DMS153 treated with DMSO at 0.1 percent for 48 hours (cell line): ENCODE measurements at regions not wholly inside any gene's neighbourhood (a gene's known extent, or its start where the extent isn't known, plus 50 kb on each side); places are given as distances from the start of the nearest gene placed in this dataset.

Experiments used
- DNase-seq: peaks from one replicate; lab custom pipeline; 2025; ENCODE audit not compliant: unreplicated experiment; lab: John Stamatoyannopoulos, UW

DNA sequence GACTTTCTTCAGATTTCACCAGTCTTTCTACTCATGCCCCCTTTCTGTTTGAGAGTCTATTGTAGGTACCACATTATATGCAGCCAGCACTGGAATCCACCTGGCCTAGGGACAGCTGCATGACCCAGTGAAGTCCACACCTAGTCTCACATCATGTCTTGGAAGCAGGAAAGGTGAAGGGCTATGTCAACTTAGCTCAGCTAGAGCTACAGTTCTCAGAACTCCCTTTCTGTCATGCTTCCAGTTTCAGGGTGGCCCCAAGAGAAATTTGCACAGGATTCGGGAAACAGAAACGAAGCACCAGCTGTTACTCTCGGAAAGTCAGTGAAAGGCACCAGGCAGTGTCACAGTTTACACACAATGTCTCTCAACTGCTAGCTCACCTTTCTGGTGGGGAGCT is 51.6 kb upstream of the NLRP1 start:
- no peak for DNase-seq

DNA sequence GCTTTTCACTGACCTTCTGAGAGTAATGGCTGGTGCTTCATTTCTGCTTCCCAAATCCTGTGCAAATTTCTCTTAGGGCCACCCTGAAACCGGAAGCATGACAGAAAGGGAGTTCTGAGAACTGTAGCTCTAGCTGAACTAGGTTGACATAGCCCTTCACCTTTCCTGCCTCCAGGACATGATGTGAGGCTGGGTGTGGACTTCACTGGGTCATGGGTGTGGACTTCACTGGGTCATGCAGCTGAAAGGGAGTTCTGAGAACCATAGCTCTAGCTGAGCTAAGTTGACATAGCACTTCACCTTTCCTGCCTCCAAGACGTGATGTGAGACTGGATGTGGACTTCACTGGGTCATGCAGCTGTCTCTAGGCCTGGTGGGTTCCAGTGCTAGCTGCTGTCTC is 54.3 kb upstream of the NLRP1 start:
- no peak for DNase-seq

DNA sequence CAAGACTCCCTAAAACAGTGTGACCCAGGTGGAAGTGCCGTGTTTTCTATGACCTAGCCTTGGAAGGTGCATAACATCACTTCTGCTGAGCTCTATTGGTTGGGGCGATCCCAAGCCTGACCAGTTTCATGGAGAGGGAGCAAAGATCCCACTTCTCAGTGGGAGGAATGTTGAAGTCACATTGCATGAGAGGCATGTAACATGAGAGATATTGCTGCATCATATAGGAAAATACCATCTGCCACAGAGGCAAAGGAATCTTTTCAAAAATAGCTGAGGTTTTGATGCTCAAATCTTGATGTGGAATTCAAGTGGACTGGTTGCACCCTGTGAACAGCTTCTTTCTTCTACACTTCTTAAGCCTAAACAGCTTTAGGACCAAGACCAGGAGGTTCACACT is 56.4 kb upstream of the NLRP1 start:
- DNase-seq, result no peak

DNA sequence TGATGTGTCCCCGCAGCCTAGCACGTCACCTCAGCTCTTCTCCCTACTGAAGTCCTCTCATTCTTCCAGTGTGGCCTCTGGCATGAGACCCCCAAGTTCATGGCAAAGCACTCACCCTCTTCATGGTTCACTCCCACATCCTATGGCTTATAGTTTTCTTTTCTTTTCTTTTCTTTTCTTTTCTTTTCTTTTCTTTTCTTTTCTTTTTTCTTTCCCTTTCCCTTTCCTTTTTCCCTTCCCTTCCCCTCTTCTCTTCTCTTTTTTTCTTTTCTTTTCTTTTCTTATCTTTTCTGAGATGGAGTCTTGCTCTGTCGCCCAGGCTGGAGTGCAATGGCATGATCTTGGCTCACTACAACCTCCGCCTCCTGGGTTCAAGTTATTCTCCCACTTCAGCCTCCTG is 58.4 kb upstream of the NLRP1 start:
- no peak for DNase-seq

DNA sequence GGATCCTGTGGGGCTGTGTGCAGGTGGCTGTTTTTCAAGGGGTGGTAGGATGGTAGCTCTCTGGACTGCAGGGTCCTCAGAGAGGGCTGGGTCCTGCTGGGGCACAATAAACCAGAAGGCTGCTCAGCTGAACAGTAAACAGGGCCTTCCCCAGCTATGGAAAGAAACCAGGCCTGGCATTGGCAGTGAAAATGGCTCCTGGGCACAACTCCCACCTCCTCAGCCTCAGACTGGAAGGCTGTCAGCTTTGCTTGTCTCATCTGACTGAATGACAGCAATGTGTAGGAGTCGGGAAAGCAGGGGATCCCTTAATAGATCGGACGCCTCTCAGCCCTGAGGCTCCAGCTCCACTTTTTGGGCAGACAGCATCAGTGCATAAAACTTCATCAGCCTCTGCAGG is 59.8 kb upstream of the NLRP1 start:
- no peak for DNase-seq

DNA sequence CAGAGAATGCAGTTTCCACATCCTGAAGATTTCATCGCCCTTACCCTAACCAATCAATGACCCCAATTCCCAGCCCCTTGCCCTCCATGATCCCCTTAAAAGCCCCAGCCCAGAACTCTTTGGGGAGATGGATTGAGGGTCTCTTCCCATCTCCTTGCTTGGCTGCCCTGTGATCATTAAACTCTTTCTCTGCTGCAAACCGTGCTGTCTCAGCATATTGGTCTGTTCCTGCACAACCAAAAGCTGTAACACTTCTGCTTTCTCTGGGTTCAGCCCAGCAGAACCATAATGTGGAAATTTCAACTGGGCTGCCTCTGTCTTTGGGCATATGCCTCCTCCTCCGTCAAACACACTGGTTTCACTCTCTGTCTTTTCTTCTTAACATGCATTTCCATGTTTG is 67.0 kb upstream of the NLRP1 start:
- no peak for DNase-seq

DNA sequence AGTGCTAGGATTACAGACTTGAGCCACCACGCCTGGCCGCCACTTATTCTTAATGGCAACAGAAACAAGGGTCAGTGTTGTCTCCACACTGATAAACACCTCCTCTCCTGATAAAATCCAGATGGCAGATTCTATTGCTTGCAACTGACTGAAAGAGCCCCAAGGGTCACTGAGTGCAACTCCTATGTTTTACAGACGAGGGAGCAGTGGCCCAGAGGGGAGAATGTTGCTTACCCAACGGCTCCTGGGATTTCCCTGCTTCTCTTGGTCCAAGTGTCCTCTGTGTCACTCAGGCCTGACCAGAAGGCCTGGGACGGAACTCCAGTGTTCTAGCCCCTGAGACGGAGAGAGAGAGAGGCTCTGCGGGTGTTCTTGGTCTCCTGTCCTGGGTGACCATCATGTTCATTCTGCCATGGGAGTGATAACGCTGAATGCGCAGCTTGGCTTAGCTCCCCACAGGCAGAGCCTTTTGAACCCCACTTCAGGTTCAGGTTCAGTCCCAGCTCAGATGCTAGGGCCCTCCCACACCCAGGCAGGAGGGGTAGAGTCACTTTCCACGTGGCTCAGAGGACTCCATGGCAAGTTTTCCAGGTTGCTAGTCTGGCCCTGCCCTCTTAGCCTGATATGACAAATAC is 77.3 kb upstream of the NLRP1 start:
- no peak for DNase-seq

DNA sequence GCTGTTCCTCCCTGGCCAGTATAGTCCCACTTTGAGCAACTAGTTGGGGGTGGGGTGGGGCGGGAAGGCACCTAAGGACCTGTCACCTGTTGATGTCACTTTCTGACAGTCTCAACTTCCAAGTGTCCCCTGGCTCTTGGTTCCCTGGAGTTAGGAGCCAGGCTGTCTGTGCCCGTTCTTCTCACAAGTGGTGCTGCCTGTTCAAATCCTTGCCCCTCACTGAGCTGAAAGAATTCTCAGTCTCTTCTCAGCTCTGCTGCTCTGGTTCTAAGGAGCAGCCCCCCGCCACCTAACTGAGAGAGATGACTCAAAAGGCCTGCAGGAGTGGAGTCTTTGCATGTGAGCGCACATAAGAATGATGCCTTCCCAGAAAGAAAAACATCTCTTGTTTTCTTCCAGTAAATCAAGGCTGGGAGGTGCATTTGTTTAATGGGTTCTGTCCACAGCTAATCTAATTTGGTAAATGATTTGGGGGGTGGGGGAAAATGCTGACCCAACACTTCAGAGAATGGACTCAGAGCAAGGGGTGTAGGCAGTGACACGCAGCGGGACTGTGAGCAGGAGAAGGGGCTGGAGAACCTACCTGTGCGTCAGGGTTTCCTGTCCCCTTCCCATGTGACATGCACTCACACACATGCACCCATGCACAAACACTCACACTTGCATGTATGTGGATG is 78.2 kb upstream of the NLRP1 start:
- DNase-seq, result no peak

DNA sequence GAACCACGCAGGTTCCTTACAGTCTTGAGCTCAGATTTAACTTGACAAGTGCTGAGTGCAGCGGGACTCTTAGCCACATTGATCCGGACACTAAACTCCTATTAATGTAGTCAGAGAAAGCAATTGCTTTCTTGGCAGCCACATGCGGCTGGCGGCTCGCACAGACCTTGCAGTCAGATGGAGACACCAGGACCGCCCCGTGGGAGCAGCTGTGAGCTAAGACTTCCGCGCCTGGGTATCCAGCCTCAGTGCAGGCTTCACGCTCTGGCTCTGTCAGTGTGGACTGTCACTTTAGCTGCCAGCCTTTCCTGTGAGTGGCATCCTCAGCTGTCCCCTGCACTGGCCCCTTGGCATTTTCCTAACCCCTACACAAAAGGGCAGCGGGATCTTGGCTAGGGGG is 80.9 kb upstream of the NLRP1 start:
- no peak for DNase-seq

DNA sequence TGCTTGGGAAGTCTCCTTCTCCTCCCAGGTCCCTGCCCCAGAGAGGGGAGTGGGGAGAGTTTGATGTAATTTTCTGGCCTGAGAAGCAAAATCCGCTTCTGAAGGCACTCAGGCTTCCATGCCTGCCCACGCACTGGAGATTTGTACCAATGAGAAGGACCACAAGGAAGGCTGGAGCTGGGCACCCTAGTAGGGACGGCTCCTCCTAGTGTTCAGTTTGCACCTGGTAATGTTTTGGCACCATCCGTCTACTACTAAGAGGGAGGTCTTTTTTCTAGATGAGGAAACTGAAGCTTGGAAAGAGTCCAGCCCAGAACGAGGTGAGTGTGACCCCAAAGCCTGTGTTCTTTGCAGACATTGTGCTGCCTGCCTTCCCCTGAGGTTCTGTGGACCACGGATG is 83.6 kb upstream of the NLRP1 start:
- DNase-seq, result no peak

DNA sequence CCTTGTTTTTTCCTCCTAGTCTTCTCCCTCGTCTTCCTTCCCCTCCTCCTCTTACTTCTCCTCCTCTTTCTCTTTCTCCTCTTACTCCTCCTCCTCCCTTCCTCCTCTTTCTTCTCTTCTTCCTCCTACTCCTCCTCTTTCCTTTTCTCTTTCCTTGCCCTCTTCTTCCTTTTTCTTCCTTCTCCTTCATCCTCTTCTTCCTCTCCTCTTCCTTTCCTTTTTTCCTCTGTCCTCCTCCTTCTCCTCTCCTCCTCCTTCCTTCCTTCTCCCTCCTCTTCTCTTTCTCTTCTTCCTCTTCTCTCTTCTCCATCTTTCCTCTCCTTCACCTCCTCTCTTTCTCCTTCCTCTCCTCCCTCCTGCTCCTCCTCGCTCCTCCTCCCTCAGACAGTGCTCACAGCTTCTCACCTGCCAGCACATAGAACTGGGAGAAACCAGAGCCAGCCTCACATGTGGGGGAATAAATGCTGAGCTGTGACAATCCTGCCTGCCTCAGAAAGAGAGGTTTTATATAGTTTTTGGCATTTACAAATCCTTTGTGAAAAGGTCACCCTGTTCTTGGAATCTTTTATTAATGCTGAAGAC is 84.3 kb upstream of the NLRP1 start:
- DNase-seq, result no peak

DNA sequence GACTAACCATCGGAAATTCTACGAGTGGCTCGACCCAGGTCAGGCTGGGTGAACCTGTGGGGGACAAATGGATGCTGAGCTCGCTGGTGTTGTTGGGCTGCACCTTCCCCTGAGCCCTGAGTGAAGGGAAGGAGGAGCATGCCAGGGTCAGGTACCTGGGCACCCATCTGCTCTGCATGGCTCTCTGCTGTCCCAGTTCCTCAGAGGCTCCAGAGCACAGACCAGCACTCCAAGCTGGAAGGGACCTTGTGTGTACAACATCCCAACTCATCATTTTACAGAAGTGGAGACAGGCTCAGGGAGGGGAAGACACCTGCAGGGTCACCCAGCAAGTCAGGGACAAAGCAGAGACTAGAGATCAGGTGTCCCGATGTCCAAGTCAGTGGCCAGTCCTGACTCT is 84.9 kb upstream of the NLRP1 start:
- DNase-seq, result no peak

DNA sequence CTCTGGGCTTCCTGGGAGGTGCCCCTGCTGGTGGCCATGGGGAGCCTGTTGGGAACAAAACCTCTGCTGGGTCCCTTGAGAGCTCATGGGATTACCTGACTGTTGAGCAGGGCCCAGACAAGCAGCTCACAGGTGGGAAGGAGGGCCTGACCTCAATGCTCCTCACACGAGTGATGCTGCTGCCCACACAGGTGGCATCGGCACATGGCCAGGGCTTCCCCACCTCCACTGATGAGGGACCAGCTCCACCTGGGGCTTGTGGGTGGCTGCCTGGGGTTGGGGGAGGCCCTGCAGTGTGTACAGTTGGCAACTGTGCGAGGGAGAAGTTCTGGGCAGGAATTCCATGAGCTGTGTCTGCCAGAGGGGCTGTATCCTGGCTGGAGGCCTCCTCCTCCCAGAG is 87.8 kb upstream of the NLRP1 start:
- DNase-seq, result no peak

DNA sequence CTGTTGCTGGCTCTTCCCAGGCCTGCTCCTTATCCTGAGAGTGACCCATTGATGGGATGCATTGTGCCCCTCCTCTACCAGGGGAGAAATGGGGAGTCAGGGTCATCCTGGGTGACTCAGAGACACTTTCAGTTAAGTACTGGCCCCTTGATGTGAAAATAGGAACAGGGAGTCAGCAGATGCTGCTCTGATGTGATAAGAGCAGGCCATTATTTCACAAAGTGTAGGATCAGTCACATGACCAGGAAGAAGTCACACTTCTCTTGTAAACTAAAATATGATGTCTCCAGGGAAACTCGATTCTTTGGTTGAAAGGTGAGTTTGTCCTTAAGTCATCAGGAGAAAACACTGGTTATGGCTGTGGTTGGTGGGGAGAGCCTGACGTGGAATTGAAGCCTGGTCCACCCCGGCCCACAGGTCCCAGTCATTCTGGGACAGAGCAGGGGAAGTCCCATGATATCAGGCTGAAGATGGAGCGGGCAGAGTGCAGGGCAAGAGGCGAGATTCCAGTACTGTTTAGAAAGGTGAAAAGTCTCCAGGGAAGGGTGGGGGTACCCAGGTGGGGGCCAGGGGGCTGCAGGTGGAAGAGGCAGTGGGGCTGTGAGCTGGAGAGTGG is 88.6 kb upstream of the NLRP1 start:
- no peak for DNase-seq

DNA sequence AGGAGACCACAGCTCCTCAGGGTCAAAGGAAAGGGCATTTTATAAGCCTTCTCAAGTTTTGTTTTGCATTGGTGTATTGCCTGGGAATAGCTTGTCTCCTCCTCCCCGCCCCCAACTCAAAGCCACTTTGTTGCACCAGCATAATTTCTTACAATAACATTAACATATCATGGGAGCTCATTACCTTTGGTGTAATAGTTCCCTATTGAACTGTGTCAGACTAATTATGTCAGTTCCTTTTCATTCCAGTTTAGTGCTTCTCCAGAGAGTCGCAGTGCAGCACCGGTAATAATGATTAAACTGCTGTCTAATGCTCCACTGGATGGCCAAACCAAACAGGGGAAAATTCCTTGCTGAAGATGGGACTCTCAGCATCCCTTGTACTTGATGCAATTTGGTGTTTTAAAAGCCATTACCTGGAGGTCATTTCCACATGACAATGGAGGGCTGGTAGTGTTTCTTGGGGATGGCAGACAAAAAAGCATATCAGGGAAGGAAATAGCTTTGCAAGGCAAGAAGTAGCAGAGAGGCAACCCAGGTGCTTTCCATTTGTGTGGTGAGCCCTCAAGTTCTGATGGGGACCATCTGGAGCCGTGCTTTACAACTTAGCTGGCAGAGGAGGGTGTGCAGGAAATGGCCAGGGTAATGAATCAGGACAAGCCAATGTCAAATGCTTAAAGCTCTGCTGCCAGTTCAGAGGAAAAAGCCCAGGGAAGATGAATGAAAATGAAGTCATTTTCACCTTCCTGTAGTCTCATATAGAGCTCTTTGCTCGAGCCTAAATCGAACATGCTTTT is 91.5 kb upstream of the NLRP1 start:
- DNase-seq, result no peak

DNA sequence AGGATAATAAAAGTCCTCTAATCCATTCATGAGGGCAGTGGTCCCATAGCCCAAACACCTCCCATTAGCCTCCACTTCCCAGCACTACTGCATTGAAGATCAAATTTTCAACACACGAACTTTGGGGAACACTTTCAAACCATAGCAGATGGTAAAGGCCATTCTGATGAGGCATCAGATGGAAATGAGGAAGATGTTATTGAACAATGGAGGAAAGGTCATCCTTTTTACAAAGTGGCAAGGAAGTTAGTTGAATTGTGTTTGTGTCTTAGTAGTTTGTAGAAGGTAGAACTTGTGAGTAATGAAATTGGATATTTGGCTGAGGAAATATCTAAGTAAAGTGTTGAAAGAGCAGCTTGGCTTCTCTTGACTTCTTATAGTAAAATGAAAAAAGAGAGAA is 93.3 kb upstream of the NLRP1 start:
- DNase-seq, result no peak

DNA sequence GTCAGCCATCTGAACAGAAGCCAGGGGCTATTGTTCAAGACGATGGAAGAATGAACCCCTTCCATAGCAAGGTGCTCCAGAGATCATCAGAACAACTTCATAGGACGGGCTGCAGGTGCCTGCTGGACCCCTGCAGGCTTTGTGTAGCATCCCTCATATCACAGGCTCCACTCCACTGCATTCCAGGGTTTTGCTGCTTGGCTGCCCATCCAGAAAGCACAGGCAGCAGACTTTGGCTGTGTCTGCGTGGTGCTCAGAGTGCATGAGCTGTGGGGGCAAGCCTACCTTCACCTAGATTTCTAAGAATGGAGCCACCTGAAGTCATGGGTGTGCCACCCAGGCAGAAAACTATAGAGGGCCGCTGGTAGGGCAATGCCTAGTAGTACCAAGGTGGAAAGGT is 93.9 kb upstream of the NLRP1 start:
- DNase-seq, result no peak

DNA sequence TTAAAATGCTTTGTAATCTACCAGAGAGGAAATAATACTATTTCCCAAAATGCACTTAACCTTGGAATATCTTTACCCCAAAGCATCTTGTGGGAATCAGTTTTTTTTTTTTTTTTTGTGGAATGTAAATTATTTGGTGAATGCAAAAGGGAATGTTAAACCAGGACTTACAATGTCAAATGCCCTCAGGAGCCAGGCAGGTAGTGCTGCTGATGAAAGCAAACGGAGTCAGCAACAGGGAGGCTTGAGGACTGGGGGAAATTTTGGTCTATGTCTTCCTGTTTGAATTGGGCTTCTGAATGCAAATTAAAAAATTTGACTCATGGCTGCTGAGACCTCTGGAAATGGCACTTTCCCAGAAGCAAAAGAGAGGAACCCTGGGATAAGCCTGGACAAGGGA is 96.5 kb upstream of the NLRP1 start:
- no peak for DNase-seq

DNA sequence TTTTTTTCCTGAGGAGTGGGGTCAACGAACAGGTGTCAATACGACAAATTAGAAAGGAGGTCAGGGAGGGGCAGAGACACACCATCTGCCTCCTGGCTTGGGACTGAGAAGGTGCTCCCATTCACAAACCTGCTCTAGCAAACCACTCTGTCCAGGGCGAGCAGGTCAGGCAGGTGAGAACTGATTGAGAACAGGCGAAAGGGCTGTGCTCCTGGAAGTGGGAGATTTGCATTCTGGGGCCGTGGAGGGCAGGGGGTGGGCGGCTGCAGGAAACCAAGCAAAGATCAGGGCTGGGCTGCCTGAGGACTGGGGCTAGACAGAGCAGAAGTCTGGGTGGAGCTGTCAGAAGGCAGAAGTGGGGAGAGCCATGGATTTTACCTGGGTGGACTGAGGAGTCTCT is 98.9 kb upstream of the NLRP1 start:
- DNase-seq, result no peak

DNA sequence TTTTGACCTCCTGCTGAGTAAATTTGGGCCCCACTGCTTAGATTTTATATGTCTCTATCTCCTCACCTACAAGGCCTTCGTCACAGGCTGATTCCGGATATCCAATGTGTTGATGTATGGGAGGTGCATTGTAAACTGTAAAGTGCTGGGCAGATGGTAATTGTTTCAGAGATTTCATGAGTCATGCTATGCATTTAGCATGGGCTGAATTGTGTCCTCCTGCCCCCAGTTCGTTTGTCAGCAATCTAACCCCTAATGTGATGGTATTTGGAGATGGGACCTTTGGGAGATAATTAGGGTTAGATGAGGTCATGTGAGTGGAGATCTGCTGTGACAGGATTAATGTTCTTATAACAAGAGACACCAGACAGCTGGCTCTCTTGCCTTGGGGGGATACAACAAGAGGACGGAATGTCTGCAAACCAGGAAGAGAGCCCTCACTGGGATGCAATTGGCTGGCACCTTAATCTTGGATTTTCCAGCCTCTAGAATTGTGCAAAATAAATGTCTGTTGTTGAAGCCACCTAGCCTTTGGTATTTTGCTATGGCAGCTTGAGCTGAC is 101.8 kb upstream of the NLRP1 start:
- no peak for DNase-seq

DNA sequence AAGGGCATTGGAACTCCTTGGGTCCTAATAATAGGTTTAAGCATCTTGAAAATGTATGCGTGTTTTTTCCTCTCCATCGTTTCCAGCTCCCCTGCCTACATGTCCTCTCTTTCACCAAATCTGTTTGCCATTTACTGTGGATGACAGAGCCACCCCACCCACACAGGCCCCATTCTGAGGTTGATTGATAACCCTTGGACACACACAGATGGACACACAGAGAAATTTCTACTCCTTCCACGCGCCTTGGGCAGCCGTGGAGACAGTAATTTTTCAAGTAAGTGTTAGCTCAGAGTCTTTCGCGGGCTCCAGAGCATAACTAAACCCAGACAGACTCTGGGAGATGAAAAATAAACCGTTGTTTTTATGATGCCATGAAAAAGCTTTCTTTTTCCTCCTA is 103.3 kb upstream of the NLRP1 start:
- no peak for DNase-seq
